Neural progenitor cell (in vitro differentiated cells): ENCODE measurements at regions not wholly inside any gene's neighbourhood (a gene's known extent, or its start where the extent isn't known, plus 50 kb on each side); places are given as distances from the start of the nearest gene placed in this dataset.

Experiments
- DNase-seq: peaks from one replicate; pipeline ENCODE4 v3.0.0-alpha.2; 2016; ENCODE audit warnings: low spot score
- H2AFZ ChIP-seq: fragments of 200-600 bp; sonication (generic); replicated peaks from 2 replicates; pipeline ENCODE4 v1.6.1; 2016; ENCODE audit warnings: antibody characterized with exemption
- H3F3A ChIP-seq: fragments of 200-600 bp; sonication (generic); 2 replicates; pipeline ENCODE4 v1.6.1; 2016; ENCODE audit warnings: antibody characterized with exemption, low read depth
- H3K27ac ChIP-seq: fragments of 200-600 bp; sonication (generic); 2 replicates; pipeline ENCODE4 v1.5.1; 2016; ENCODE audit warnings: mild to moderate bottlenecking
- H3K27me3 ChIP-seq: fragments of 200-600 bp; sonication (generic); 2 replicates; pipeline ENCODE4 v1.6.1; 2016; ENCODE audit warnings: mild to moderate bottlenecking, moderate library complexity
- H3K36me3 ChIP-seq: fragments of 200-600 bp; sonication (generic); 2 replicates; pipeline ENCODE4 v1.5.1; 2016
- H3K4me1 ChIP-seq: fragments of 200-600 bp; sonication (generic); 2 replicates; pipeline ENCODE4 v1.6.1; 2016; ENCODE audit warnings: mixed run types
- H3K4me2 ChIP-seq: fragments of 200-600 bp; sonication (generic); 2 replicates; pipeline ENCODE4 v1.6.1; 2016
- H3K4me3 ChIP-seq: fragments of 200-600 bp; sonication (generic); 2 replicates; pipeline ENCODE4 v1.5.1; 2016
- H3K79me2 ChIP-seq: fragments of 200-600 bp; sonication (generic); 2 replicates; pipeline ENCODE4 v1.6.1; 2016; ENCODE audit warnings: low read depth
- H3K9ac ChIP-seq: fragments of 200-600 bp; sonication (generic); 2 replicates; pipeline ENCODE4 v1.6.1; 2016
- H3K9me3 ChIP-seq: fragments of 200-600 bp; sonication (generic); 2 replicates; pipeline ENCODE4 v1.5.1; 2016; ENCODE audit warnings: low read depth
- H4K20me1 ChIP-seq: fragments of 200-600 bp; sonication (generic); 2 replicates; pipeline ENCODE4 v1.6.1; 2016; ENCODE audit warnings: low read depth
- H3K27ac Mint-ChIP-seq: 3 replicates; pipeline ENCODE4 v1.8.0; 2021; ENCODE audit warnings: mixed read lengths
- H3K27me3 Mint-ChIP-seq: 2 replicates; pipeline ENCODE4 v1.8.0; 2022; ENCODE audit warnings: low read depth, mild to moderate bottlenecking, inconsistent platforms, moderate library complexity, mixed read lengths; ENCODE audit not compliant: insufficient read depth
- H3K36me3 Mint-ChIP-seq: 3 replicates; pipeline ENCODE4 v1.8.0; 2021; ENCODE audit warnings: mixed read lengths
- H3K4me1 Mint-ChIP-seq: 3 replicates; pipeline ENCODE4 v1.8.0; 2021; ENCODE audit warnings: mixed read lengths
- H3K4me3 Mint-ChIP-seq: 3 replicates; pipeline ENCODE4 v1.8.0; 2021; ENCODE audit warnings: mild to moderate bottlenecking, moderate library complexity, mixed read lengths
- H3K9me3 Mint-ChIP-seq: 3 replicates; pipeline ENCODE4 v1.8.0; 2020; ENCODE audit warnings: mixed read lengths
- EZH2 ChIP-seq: fragments of 200-600 bp; sonication (generic); IDR thresholded peaks from 2 replicates; pipeline ENCODE4 v1.6.1; 2017; ENCODE audit warnings: antibody characterized with exemption, mild to moderate bottlenecking, moderate library complexity
- EZH2phosphoT487 ChIP-seq: fragments of 200-600 bp; sonication (generic); IDR thresholded peaks from 2 replicates; pipeline ENCODE4 v1.6.1; 2017; ENCODE audit warnings: antibody characterized with exemption
- TF ChIP-seq, protein P1 (sequence below): fragments of 200-600 bp; sonication (generic); IDR thresholded peaks from 2 replicates; pipeline ENCODE4 v1.5.1; 2017; ENCODE audit warnings: antibody characterized with exemption, mild to moderate bottlenecking

DNA sequence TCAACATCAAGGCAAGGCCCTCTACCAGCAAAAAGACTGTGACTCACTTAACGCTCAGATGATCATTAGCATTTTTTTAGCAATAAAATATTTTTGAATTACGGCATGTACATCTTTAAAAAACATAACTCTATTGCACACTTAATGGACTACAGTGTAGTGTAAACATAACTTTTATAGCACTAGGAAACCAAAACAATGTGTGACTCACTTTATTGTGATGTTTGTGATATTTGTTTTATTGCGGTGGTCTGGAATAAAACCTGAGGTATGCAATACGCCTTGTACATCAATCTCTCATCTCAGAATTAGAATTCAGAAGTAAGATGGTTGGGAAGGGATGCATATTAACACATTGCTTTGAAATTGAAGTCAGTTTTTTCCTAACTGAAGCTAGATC lies 106.9 kb upstream of the PTCH1 start:
- Mint-ChIP-seq H3K27ac (no peak overlapping the region), H3K4me3 (no peak overlapping the region), H3K9me3 (peaks cover 6% of the 10 kb centered on the region), H3K4me1 (peaks cover 18% of the 10 kb centered on the region), H3K36me3 (peaks cover 1% of the 10 kb centered on the region), H3K27me3 (peaks cover 2% of the 10 kb centered on the region)
- no peaks in the 10 kb centered on the region for H3K36me3 ChIP-seq
- H3K4me1 ChIP-seq, result no peaks in the 10 kb centered on the region
- H3K9ac ChIP-seq, result no peak overlapping the region
- DNase-seq, result no peak
- no peak overlapping the region for H2AFZ ChIP-seq
- no peak overlapping the region for H3K4me3 ChIP-seq
- H3K27me3 ChIP-seq, result no peaks in the 10 kb centered on the region
- no peaks in the 10 kb centered on the region for H3K9me3 ChIP-seq
- no peaks in the 10 kb centered on the region for H3K79me2 ChIP-seq
- no peak overlapping the region for H3K4me2 ChIP-seq
- TF ChIP-seq, protein P1, sequence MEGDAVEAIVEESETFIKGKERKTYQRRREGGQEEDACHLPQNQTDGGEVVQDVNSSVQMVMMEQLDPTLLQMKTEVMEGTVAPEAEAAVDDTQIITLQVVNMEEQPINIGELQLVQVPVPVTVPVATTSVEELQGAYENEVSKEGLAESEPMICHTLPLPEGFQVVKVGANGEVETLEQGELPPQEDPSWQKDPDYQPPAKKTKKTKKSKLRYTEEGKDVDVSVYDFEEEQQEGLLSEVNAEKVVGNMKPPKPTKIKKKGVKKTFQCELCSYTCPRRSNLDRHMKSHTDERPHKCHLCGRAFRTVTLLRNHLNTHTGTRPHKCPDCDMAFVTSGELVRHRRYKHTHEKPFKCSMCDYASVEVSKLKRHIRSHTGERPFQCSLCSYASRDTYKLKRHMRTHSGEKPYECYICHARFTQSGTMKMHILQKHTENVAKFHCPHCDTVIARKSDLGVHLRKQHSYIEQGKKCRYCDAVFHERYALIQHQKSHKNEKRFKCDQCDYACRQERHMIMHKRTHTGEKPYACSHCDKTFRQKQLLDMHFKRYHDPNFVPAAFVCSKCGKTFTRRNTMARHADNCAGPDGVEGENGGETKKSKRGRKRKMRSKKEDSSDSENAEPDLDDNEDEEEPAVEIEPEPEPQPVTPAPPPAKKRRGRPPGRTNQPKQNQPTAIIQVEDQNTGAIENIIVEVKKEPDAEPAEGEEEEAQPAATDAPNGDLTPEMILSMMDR, result no peak
- no peak for TF ChIP-seq EZH2
- TF ChIP-seq EZH2phosphoT487, result no peak
- no peaks in the 10 kb centered on the region for H3F3A ChIP-seq
- H4K20me1 ChIP-seq, result no peaks in the 10 kb centered on the region
- H3K27ac ChIP-seq, result no peak overlapping the region

DNA sequence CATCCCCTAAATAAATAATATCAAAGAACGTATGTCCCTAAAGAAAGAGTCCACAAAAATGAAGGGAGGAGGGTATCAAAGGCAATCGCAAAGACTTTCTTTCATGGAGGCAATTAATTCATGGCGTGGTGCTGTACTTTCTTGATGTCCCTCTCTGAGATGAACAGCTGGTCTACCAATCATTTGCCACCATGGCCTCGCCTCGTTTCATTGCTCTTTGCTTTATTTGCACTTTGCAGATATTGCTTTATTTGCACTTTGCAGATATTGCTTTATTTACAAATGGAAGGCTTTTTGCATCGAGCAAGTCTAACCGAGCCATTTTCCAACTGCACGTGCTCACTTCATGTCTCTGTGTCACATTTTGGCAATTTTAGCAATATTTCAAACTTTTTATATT lies 104.0 kb upstream of the PTCH1 start:
- H3K9me3 Mint-ChIP-seq, result peaks cover 6% of the 10 kb centered on the region
- Histone ChIP-seq H3F3A (no peaks in the 10 kb centered on the region), H3K36me3 (no peaks in the 10 kb centered on the region), H3K4me1 (no peaks in the 10 kb centered on the region), H3K4me3 (no peak overlapping the region), H3K4me2 (no peak overlapping the region), H3K9me3 (no peaks in the 10 kb centered on the region), H3K27ac (no peak overlapping the region), H4K20me1 (no peaks in the 10 kb centered on the region), H3K79me2 (no peaks in the 10 kb centered on the region), H3K27me3 (no peaks in the 10 kb centered on the region), H2AFZ (no peak overlapping the region), H3K9ac (no peak overlapping the region)
- H3K27ac Mint-ChIP-seq, result no peak overlapping the region
- H3K4me3 Mint-ChIP-seq, result no peak overlapping the region
- peaks cover 4% of the 10 kb centered on the region for H3K27me3 Mint-ChIP-seq
- no peak for DNase-seq
- no peak for TF ChIP-seq EZH2
- TF ChIP-seq, protein P1, result no peak
- no peak for TF ChIP-seq EZH2phosphoT487
- peaks cover 4% of the 10 kb centered on the region for H3K4me1 Mint-ChIP-seq
- peaks cover 1% of the 10 kb centered on the region for H3K36me3 Mint-ChIP-seq

DNA sequence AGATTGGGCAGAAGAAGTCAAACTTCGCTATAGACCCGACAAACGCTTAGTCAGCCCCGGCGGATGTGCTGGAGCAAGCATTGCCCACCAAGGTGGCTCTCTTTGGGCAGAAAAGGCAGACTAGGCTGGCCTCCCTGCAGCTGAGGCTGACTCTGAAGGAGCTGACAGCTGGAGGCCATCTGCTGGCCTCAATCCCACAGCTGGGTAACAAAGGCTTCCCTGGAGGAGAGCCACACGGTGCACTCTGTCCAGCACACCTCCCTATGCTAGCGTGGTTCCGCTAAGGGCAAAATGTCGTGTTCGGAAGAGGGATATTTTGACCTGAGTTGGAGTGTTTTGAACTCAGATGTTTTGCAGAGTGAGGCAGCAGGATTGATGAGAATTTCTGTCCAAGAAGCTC lies 103.5 kb upstream of the PTCH1 start:
- Histone ChIP-seq H3K27me3 (no peaks in the 10 kb centered on the region), H3K4me3 (no peak overlapping the region), H2AFZ (no peak overlapping the region), H4K20me1 (no peaks in the 10 kb centered on the region), H3K4me1 (no peaks in the 10 kb centered on the region), H3K9me3 (no peaks in the 10 kb centered on the region), H3F3A (no peaks in the 10 kb centered on the region), H3K27ac (no peak overlapping the region), H3K36me3 (no peaks in the 10 kb centered on the region), H3K4me2 (no peak overlapping the region), H3K9ac (no peak overlapping the region), H3K79me2 (no peaks in the 10 kb centered on the region)
- peaks cover 4% of the 10 kb centered on the region for H3K27me3 Mint-ChIP-seq
- peaks cover 4% of the 10 kb centered on the region for H3K4me1 Mint-ChIP-seq
- peaks cover 1% of the 10 kb centered on the region for H3K36me3 Mint-ChIP-seq
- H3K27ac Mint-ChIP-seq, result no peak overlapping the region
- peaks cover 6% of the 10 kb centered on the region for H3K9me3 Mint-ChIP-seq
- H3K4me3 Mint-ChIP-seq, result no peak overlapping the region
- TF ChIP-seq EZH2phosphoT487 (no peak), EZH2 (no peak)
- TF ChIP-seq, protein P1, result no peak
- no peak for DNase-seq

DNA sequence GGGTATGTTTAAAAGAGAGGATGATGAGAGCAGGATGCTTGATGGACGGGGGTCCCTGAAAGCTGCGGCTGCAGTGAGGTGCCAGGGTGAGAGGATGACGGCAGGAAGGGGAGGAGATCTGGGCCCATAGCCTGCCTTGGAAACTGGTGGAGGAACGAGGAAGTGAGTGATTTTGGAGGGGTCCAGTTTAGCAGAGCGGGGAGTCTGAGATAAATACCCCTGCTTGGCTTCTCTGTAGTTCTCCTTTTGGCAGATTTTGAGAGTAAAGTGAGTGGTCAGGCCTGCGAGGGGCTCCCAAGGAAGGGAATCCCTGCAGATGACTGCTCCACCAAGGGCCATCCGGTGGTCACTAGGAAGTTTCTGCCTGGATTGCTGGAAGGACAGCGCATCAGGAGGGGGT lies 98.5 kb upstream of the PTCH1 start:
- Histone ChIP-seq H3K27ac (no peak overlapping the region), H3K27me3 (no peaks in the 10 kb centered on the region), H3K4me3 (no peak overlapping the region), H3K9ac (no peak overlapping the region), H3F3A (no peaks in the 10 kb centered on the region), H3K4me1 (no peaks in the 10 kb centered on the region), H3K9me3 (no peaks in the 10 kb centered on the region), H3K4me2 (no peak overlapping the region), H3K36me3 (no peaks in the 10 kb centered on the region), H3K79me2 (no peaks in the 10 kb centered on the region), H2AFZ (no peak overlapping the region), H4K20me1 (no peaks in the 10 kb centered on the region)
- peaks cover 4% of the 10 kb centered on the region for H3K9me3 Mint-ChIP-seq
- no peak for TF ChIP-seq EZH2phosphoT487
- TF ChIP-seq EZH2, result no peak
- H3K27me3 Mint-ChIP-seq, result peaks cover 14% of the 10 kb centered on the region
- peaks cover 11% of the 10 kb centered on the region for H3K4me1 Mint-ChIP-seq
- no peak overlapping the region for H3K27ac Mint-ChIP-seq
- DNase-seq, result no peak
- H3K36me3 Mint-ChIP-seq, result no peaks in the 10 kb centered on the region
- H3K4me3 Mint-ChIP-seq, result no peak overlapping the region
